ENCODE measurements at regions not wholly inside any gene's neighbourhood (a gene's known extent, or its start where the extent isn't known, plus 50 kb on each side); places are given as distances from the start of the nearest gene placed in this dataset.
"Not testable (repeated sequence)": the region's sequence is repeated elsewhere in the genome, so short reads cannot be mapped to it uniquely, and the experiment has no call there.

- H3K9me3 ChIP-seq (ENCODE audit: low read length) = no peaks in the 10 kb centered on the region
- H3K27me3 ChIP-seq (ENCODE audit: insufficient read depth, low read length) = no peaks in the 10 kb centered on the region
- H3K4me1 ChIP-seq (ENCODE audit: insufficient read depth, low read length) = peaks cover 10% of the 10 kb centered on the region
- H2AFZ ChIP-seq (ENCODE audit: low read depth, low read length) = no peak overlapping the region
- no peaks in the 10 kb centered on the region for H3K36me3 ChIP-seq (ENCODE audit: insufficient read depth, low read length)
- H3K4me3 ChIP-seq (ENCODE audit: low read length) = no peak overlapping the region
Measured at GRCh38 chr12:116664085-116664484, 73.8 kb downstream of the SPRING1 start.

GRCh38 chr12:116662612-116663144 is 75.2 kb downstream of the SPRING1 start:
- peak overlapping the region; percentile 24 for H2AFZ ChIP-seq (ENCODE audit: low read depth, low read length)
- H3K27me3 ChIP-seq (ENCODE audit: insufficient read depth, low read length) = no peaks in the 10 kb centered on the region
- H3K4me3 ChIP-seq (ENCODE audit: low read length) = peak overlapping the region; percentile 29
- H3K9me3 ChIP-seq (ENCODE audit: low read length) = no peaks in the 10 kb centered on the region
- H3K36me3 ChIP-seq (ENCODE audit: insufficient read depth, low read length) = no peaks in the 10 kb centered on the region
- H3K4me1 ChIP-seq (ENCODE audit: insufficient read depth, low read length) = peaks cover 10% of the 10 kb centered on the region

- Histone ChIP-seq H2AFZ (ENCODE audit: low read depth, low read length) (no peak overlapping the region), H3K36me3 (ENCODE audit: insufficient read depth, low read length) (no peaks in the 10 kb centered on the region), H3K4me3 (ENCODE audit: low read length) (no peak overlapping the region), H3K27me3 (ENCODE audit: insufficient read depth, low read length) (peaks cover under 1% of the 10 kb centered on the region), H3K4me1 (ENCODE audit: insufficient read depth, low read length) (peaks cover 10% of the 10 kb centered on the region), H3K9me3 (ENCODE audit: low read length) (no peaks in the 10 kb centered on the region)
Measured at GRCh38 chr12:116661341-116661740, 76.5 kb downstream of the SPRING1 start.

- not testable (repeated sequence) for H3K9me3 ChIP-seq (ENCODE audit: low read length); H3K4me3 ChIP-seq (ENCODE audit: low read length); H3K27me3 ChIP-seq (ENCODE audit: insufficient read depth, low read length); H3K36me3 ChIP-seq (ENCODE audit: insufficient read depth, low read length); H2AFZ ChIP-seq (ENCODE audit: low read depth, low read length)
- peaks cover 10% of the 10 kb centered on the region for H3K4me1 ChIP-seq (ENCODE audit: insufficient read depth, low read length)
Measured at GRCh38 chr12:116660740-116661139, 77.1 kb downstream of the SPRING1 start.

- peaks cover 3% of the 10 kb centered on the region for H3K27me3 ChIP-seq (ENCODE audit: insufficient read depth, low read length)
- H3K4me3 ChIP-seq (ENCODE audit: low read length) = no peak overlapping the region
- no peaks in the 10 kb centered on the region for H3K9me3 ChIP-seq (ENCODE audit: low read length)
Measured at GRCh38 chr12:116659771-116660481, 77.9 kb downstream of the SPRING1 start.

GRCh38 chr12:116657921-116658495 is 79.9 kb downstream of the SPRING1 start:
- H2AFZ ChIP-seq (ENCODE audit: low read depth, low read length) = no peak overlapping the region
- H3K4me3 ChIP-seq (ENCODE audit: low read length) = no peak overlapping the region
- H3K9me3 ChIP-seq (ENCODE audit: low read length) = no peaks in the 10 kb centered on the region
- H3K27me3 ChIP-seq (ENCODE audit: insufficient read depth, low read length) = peaks cover 3% of the 10 kb centered on the region
- H3K36me3 ChIP-seq (ENCODE audit: insufficient read depth, low read length) = no peaks in the 10 kb centered on the region
- peaks cover 7% of the 10 kb centered on the region for H3K4me1 ChIP-seq (ENCODE audit: insufficient read depth, low read length)

More at GRCh38 chr12:116659771-116660481, 77.9 kb downstream of the SPRING1 start:
- no peak overlapping the region for H2AFZ ChIP-seq (ENCODE audit: low read depth, low read length)
- H3K36me3 ChIP-seq (ENCODE audit: insufficient read depth, low read length) = no peaks in the 10 kb centered on the region
- H3K4me1 ChIP-seq (ENCODE audit: insufficient read depth, low read length) = peaks cover 10% of the 10 kb centered on the region

GRCh38 chr12:116656306-116656705 is 81.6 kb downstream of the SPRING1 start:
- no peak overlapping the region for H2AFZ ChIP-seq (ENCODE audit: low read depth, low read length)
- H3K27me3 ChIP-seq (ENCODE audit: insufficient read depth, low read length) = peaks cover 3% of the 10 kb centered on the region
- no peaks in the 10 kb centered on the region for H3K9me3 ChIP-seq (ENCODE audit: low read length)
- H3K36me3 ChIP-seq (ENCODE audit: insufficient read depth, low read length) = no peaks in the 10 kb centered on the region
- H3K4me3 ChIP-seq (ENCODE audit: low read length) = no peak overlapping the region
- H3K4me1 ChIP-seq (ENCODE audit: insufficient read depth, low read length) = no peaks in the 10 kb centered on the region

- no peaks in the 10 kb centered on the region for H3K4me1 ChIP-seq (ENCODE audit: insufficient read depth, low read length)
- H3K9me3 ChIP-seq (ENCODE audit: low read length) = no peaks in the 10 kb centered on the region
- peaks cover 3% of the 10 kb centered on the region for H3K27me3 ChIP-seq (ENCODE audit: insufficient read depth, low read length)
- no peaks in the 10 kb centered on the region for H3K36me3 ChIP-seq (ENCODE audit: insufficient read depth, low read length)
- H2AFZ ChIP-seq (ENCODE audit: low read depth, low read length) = no peak overlapping the region
- no peak overlapping the region for H3K4me3 ChIP-seq (ENCODE audit: low read length)
Measured at GRCh38 chr12:116654226-116654743, 83.6 kb downstream of the SPRING1 start.

- no peak overlapping the region for H3K4me3 ChIP-seq (ENCODE audit: low read length)
- no peaks in the 10 kb centered on the region for H3K4me1 ChIP-seq (ENCODE audit: insufficient read depth, low read length)
- H3K27me3 ChIP-seq (ENCODE audit: insufficient read depth, low read length) = peaks cover 2% of the 10 kb centered on the region
- H3K36me3 ChIP-seq (ENCODE audit: insufficient read depth, low read length) = no peaks in the 10 kb centered on the region
- H2AFZ ChIP-seq (ENCODE audit: low read depth, low read length) = no peak overlapping the region
- no peaks in the 10 kb centered on the region for H3K9me3 ChIP-seq (ENCODE audit: low read length)
Measured at GRCh38 chr12:116651089-116651488, 86.8 kb downstream of the SPRING1 start.

- Histone ChIP-seq H3K4me3 (ENCODE audit: low read length) (no peak overlapping the region), H2AFZ (ENCODE audit: low read depth, low read length) (no peak overlapping the region), H3K4me1 (ENCODE audit: insufficient read depth, low read length) (no peaks in the 10 kb centered on the region), H3K9me3 (ENCODE audit: low read length) (no peaks in the 10 kb centered on the region), H3K27me3 (ENCODE audit: insufficient read depth, low read length) (peaks cover 6% of the 10 kb centered on the region), H3K36me3 (ENCODE audit: insufficient read depth, low read length) (no peaks in the 10 kb centered on the region)
Measured at GRCh38 chr12:116650585-116651087, 87.2 kb downstream of the SPRING1 start.

- H3K36me3 ChIP-seq (ENCODE audit: insufficient read depth, low read length) = no peaks in the 10 kb centered on the region
- no peak overlapping the region for H2AFZ ChIP-seq (ENCODE audit: low read depth, low read length)
- H3K27me3 ChIP-seq (ENCODE audit: insufficient read depth, low read length) = peaks cover 6% of the 10 kb centered on the region
- no peak overlapping the region for H3K4me3 ChIP-seq (ENCODE audit: low read length)
- no peaks in the 10 kb centered on the region for H3K4me1 ChIP-seq (ENCODE audit: insufficient read depth, low read length)
- H3K9me3 ChIP-seq (ENCODE audit: low read length) = no peaks in the 10 kb centered on the region
Measured at GRCh38 chr12:116650062-116650461, 87.8 kb downstream of the SPRING1 start.

- H3K27me3 ChIP-seq (ENCODE audit: insufficient read depth, low read length) = peaks cover 6% of the 10 kb centered on the region
- H3K4me3 ChIP-seq (ENCODE audit: low read length) = no peak overlapping the region
- H3K36me3 ChIP-seq (ENCODE audit: insufficient read depth, low read length) = no peaks in the 10 kb centered on the region
- no peaks in the 10 kb centered on the region for H3K9me3 ChIP-seq (ENCODE audit: low read length)
- H3K4me1 ChIP-seq (ENCODE audit: insufficient read depth, low read length) = no peaks in the 10 kb centered on the region
- H2AFZ ChIP-seq (ENCODE audit: low read depth, low read length) = no peak overlapping the region
Measured at GRCh38 chr12:116647813-116648212, 88.6 kb downstream of the MAP1LC3B2 start.

GRCh38 chr12:116646901-116647300 is 87.7 kb downstream of the MAP1LC3B2 start:
- Histone ChIP-seq H2AFZ (ENCODE audit: low read depth, low read length) (no peak overlapping the region), H3K36me3 (ENCODE audit: insufficient read depth, low read length) (no peaks in the 10 kb centered on the region), H3K4me1 (ENCODE audit: insufficient read depth, low read length) (no peaks in the 10 kb centered on the region)

More at GRCh38 chr12:116646901-116647300, 87.7 kb downstream of the MAP1LC3B2 start:
- Histone ChIP-seq H3K9me3 (ENCODE audit: low read length) (no peaks in the 10 kb centered on the region), H3K4me3 (ENCODE audit: low read length) (no peak overlapping the region), H3K27me3 (ENCODE audit: insufficient read depth, low read length) (peaks cover 6% of the 10 kb centered on the region)

Measured in neuron (in vitro differentiated cells).